ENCODE measurements at regions not wholly inside any gene's neighbourhood (a gene's known extent, or its start where the extent isn't known, plus 50 kb on each side); places are given as distances from the start of the nearest gene placed in this dataset.

DNA sequence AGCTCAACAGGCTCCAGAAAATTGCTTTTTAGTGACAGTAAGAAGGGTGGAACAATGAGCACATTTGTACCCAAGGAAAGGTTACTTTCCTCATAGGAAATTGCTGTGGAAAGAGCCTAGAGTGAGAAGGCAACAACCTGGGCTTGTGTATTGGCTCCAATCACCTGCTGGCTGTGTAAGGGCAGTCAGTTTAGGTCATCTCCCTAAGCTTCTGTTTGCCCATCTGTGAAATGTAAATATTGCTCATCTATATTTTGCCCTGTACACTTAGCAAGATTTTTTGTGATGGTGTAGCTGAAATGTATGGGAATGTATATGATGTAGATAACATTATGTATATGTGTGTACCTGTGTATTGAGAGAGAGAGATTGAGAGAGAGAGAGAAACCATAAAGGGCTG is 225.2 kb upstream of the MPHOSPH6 start:
- CTCF ChIA-PET, result no interaction called here

GRCh38 chr16:82391690-82392089 is 221.7 kb upstream of the MPHOSPH6 start:
- Histone ChIP-seq H3K4me3 (ENCODE audit: low read depth, low read length) (no peak overlapping the region), H3K27me3 (ENCODE audit: control insufficient read depth, insufficient read depth, low read length) (no peaks in the 10 kb centered on the region), H3K36me3 (ENCODE audit: control insufficient read depth, insufficient read depth, low read length) (no peaks in the 10 kb centered on the region)
- ChIA-PET CTCF (no interaction called here), POLR2A (no interaction called here)
- no peak for DNase-seq (ENCODE audit: low read depth)
- TF ChIP-seq, protein P1, sequence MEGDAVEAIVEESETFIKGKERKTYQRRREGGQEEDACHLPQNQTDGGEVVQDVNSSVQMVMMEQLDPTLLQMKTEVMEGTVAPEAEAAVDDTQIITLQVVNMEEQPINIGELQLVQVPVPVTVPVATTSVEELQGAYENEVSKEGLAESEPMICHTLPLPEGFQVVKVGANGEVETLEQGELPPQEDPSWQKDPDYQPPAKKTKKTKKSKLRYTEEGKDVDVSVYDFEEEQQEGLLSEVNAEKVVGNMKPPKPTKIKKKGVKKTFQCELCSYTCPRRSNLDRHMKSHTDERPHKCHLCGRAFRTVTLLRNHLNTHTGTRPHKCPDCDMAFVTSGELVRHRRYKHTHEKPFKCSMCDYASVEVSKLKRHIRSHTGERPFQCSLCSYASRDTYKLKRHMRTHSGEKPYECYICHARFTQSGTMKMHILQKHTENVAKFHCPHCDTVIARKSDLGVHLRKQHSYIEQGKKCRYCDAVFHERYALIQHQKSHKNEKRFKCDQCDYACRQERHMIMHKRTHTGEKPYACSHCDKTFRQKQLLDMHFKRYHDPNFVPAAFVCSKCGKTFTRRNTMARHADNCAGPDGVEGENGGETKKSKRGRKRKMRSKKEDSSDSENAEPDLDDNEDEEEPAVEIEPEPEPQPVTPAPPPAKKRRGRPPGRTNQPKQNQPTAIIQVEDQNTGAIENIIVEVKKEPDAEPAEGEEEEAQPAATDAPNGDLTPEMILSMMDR (IDR thresholded peaks at IDR 0.05; ENCODE audit: insufficient read depth, low read depth, low read length), result no peak

More for the DNA sequence above, 225.2 kb upstream of the MPHOSPH6 start:
- TF ChIP-seq, protein P1 (IDR thresholded peaks at IDR 0.05; ENCODE audit: insufficient read depth, low read depth, low read length), result no peak
- Histone ChIP-seq H3K27me3 (ENCODE audit: control insufficient read depth, insufficient read depth, low read length) (no peaks in the 10 kb centered on the region), H3K36me3 (ENCODE audit: control insufficient read depth, insufficient read depth, low read length) (no peaks in the 10 kb centered on the region), H3K4me3 (ENCODE audit: low read depth, low read length) (no peak overlapping the region)
- no peak for DNase-seq (ENCODE audit: low read depth)
- POLR2A ChIA-PET, result no interaction called here

DNA sequence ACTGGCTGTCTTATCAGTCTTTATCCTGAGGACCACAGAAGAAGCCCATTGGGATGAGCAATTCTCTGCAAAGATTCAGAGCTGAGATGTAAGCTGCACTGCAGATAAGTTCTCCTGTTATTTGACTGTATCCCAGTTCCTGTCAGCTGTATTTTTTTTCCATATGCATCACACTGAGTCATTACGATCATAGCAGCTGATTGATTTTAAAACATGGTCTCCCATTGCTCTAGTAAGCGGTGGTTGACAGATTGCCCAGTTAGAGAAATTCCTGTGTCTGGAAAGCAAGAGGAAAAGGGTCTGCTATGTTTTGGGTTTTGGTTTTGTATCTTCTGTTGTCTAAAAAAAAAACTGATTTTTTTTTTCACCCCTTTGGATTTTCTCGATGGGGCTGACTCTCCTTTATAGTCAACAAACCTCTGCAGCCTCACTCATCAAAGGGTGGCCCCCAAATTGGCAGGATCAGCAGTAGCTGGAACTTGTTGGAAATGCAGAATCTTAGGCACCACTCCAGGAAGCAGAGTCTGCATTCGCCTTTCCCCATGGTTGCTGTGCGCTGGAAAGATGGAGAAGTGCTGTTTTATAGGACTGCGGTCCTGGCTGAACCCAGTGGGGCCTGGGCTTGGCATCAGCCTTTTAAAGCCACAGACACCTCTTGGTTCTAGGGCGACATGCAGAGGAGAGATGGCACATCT is 220.1 kb upstream of the MPHOSPH6 start:
- no peak for DNase-seq (ENCODE audit: low read depth)
- no peaks in the 10 kb centered on the region for H3K36me3 ChIP-seq (ENCODE audit: control insufficient read depth, insufficient read depth, low read length)
- ChIA-PET CTCF (no interaction called here), POLR2A (no interaction called here)
- no peak overlapping the region for H3K4me3 ChIP-seq (ENCODE audit: low read depth, low read length)
- H3K27me3 ChIP-seq (ENCODE audit: control insufficient read depth, insufficient read depth, low read length), result no peaks in the 10 kb centered on the region
- TF ChIP-seq, protein P1 (IDR thresholded peaks at IDR 0.05; ENCODE audit: insufficient read depth, low read depth, low read length), result no peak

DNA sequence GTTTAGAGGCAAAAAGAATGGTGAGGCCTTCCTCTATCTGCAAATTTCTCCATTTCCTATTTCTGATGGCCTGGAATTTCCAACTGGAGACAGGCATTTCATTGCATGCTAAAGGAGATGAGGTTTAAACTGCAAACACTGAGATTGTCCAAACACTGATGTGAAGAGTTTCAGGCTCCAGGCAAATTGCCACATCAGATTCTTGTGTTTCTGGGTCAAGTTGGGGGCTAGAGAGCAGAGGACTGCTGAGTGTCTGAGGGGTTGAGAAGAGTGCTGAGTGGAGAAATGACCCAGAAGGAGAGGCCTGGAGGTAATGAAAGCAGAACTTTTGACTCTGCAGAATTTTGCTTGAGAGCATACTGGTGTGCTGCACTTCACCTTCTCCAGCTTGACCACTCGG is 216.7 kb upstream of the MPHOSPH6 start:
- POLR2A ChIA-PET, result no interaction called here
- no peaks in the 10 kb centered on the region for H3K27me3 ChIP-seq (ENCODE audit: control insufficient read depth, insufficient read depth, low read length)
- TF ChIP-seq, protein P1 (IDR thresholded peaks at IDR 0.05; ENCODE audit: insufficient read depth, low read depth, low read length), result no peak
- CTCF ChIA-PET, result no interaction called here
- H3K36me3 ChIP-seq (ENCODE audit: control insufficient read depth, insufficient read depth, low read length), result no peaks in the 10 kb centered on the region
- H3K4me3 ChIP-seq (ENCODE audit: low read depth, low read length), result no peak overlapping the region
- no peak for DNase-seq (ENCODE audit: low read depth)

- Histone ChIP-seq H3K4me3 (ENCODE audit: low read depth, low read length) (no peak overlapping the region), H3K36me3 (ENCODE audit: control insufficient read depth, insufficient read depth, low read length) (no peaks in the 10 kb centered on the region), H3K27me3 (ENCODE audit: control insufficient read depth, insufficient read depth, low read length) (no peaks in the 10 kb centered on the region)
- ChIA-PET CTCF (no interaction called here), POLR2A (no interaction called here)
- TF ChIP-seq, protein P1 (IDR thresholded peaks at IDR 0.05; ENCODE audit: insufficient read depth, low read depth, low read length), result no peak
- DNase-seq (ENCODE audit: low read depth), result no peak
These were observed 214.9 kb upstream of the MPHOSPH6 start for GRCh38 chr16:82384949-82385348.

All from BJ (cell line).